NT2/D1 (cell line): ENCODE measurements at regions not wholly inside any gene's neighbourhood (a gene's known extent, or its start where the extent isn't known, plus 50 kb on each side); places are given as distances from the start of the nearest gene placed in this dataset.

Experiments
- YY1 ChIP-seq: IDR thresholded peaks from 2 replicates; pipeline ENCODE4 v1.6.1; 2011; ENCODE audit not compliant: insufficient read length, insufficient read depth
- ZNF274 ChIP-seq: IDR thresholded peaks from 2 replicates; pipeline ENCODE4 v1.6.1; 2011; ENCODE audit warnings: mild to moderate bottlenecking, low read depth, low read length

DNA sequence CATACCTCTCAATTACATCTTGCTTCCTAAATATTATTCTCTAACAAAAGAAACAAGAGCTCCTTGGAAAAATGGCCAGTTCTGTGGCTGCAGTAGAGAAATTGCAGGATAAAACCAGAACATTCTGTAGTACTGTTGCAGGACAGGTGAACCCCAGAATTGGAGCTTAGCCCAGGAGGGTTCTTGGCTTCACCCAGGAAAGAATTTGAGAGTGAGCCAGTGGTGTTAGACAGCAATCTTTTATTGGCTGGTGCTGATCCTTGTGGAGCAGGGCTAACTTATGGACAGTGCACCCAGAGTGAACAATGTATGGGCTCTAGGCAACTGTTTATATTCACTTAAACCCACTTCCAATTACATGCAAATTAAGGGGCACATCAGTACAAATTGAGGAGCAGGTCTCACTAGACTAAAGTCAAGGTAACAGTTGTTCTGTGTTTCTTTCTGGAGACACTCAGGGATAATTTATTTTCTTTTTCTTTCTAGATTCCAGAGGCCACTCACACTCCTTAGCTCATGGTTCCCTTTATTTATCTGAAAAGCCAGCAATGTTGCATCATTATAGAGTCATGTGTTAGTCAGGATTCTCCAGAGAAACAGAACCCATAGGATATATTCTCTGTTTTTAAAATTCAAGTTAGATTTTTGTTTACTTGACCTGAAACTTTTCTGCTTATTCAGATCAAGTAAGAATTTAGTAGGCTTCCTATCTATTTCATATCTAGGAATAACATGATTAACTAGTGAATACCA is 348.1 kb downstream of the CCDC85A start:
- TF ChIP-seq ZNF274 (no peak), YY1 (no peak)
